22Rv1 (cell line): ENCODE measurements at regions not wholly inside any gene's neighbourhood (a gene's known extent, or its start where the extent isn't known, plus 50 kb on each side); places are given as distances from the start of the nearest gene placed in this dataset.

Experiments
- H3K27ac ChIP-seq: fragments of 450-650 bp; 2 replicates; pipeline ENCODE4 v1.5.1; 2017
- ZFX ChIP-seq: fragments of 450-650 bp; IDR thresholded peaks from 2 replicates; pipeline ENCODE4 v1.6.1; 2017; ENCODE audit warnings: antibody characterized with exemption, borderline replicate concordance
- TF ChIP-seq, protein P1 (sequence below): fragments of 450-650 bp; IDR thresholded peaks from 2 replicates; pipeline ENCODE4 v1.5.1; 2017; ENCODE audit warnings: mild to moderate bottlenecking

DNA sequence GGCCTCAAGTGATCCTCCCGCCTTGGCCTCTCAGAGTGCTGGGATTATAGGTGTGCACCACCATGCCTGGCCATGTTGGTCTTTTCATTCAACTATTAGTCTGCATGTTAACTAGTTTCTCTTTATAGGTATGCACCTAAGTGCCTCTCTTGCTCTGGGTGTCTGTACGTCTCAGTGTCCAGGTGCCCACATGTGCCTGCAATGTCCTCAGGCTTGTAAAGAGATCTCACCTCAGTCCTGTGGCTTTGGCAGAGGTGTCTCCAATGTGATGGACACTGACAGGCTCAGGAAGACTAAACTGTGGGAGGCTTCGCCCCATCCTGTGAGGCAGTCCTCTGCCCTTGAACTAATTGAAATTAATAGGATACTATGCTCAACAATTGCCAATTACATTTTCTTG lies 526.3 kb downstream of the PTPRU start:
- H3K27ac ChIP-seq: no peak overlapping the region
- no peak for TF ChIP-seq ZFX
- TF ChIP-seq, protein P1, sequence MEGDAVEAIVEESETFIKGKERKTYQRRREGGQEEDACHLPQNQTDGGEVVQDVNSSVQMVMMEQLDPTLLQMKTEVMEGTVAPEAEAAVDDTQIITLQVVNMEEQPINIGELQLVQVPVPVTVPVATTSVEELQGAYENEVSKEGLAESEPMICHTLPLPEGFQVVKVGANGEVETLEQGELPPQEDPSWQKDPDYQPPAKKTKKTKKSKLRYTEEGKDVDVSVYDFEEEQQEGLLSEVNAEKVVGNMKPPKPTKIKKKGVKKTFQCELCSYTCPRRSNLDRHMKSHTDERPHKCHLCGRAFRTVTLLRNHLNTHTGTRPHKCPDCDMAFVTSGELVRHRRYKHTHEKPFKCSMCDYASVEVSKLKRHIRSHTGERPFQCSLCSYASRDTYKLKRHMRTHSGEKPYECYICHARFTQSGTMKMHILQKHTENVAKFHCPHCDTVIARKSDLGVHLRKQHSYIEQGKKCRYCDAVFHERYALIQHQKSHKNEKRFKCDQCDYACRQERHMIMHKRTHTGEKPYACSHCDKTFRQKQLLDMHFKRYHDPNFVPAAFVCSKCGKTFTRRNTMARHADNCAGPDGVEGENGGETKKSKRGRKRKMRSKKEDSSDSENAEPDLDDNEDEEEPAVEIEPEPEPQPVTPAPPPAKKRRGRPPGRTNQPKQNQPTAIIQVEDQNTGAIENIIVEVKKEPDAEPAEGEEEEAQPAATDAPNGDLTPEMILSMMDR: no peak

DNA sequence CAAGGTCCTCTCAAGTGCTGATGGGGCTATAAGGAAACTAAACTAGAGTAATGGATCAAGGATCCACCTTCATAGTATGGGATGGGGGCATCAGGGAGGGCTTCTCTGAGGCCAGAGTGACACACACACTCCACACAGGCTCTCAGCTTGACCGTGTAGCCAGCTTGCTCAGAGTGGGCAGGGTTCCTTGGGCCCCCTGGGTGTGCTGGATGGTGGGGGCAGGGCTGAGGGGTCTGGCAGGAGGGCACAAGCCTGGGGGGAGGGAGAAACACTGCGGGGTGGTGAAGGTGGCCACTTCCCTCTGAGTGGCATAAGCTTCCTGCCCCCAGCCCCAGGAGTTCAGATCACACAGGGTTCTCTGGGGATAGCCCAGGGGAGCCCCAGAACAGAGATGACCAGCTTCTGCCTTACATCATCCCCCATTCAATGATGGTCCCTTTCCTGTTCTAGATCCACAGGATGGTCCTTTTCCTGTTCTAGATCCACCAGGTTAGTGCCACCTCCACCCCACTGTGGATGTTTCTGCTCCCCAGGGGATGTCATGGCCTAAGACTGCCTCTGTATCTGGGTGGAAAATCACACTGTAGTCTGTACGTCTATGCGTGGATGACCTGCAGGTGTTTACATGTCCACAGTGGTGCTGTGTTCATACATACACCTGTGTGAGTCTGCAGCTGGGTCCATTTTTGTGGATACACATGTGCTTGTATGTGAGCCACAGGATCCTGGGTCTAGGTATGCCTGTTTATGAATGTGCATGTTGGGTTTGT lies 525.0 kb downstream of the PTPRU start:
- TF ChIP-seq, protein P1: no peak
- no peak overlapping the region for H3K27ac ChIP-seq

DNA sequence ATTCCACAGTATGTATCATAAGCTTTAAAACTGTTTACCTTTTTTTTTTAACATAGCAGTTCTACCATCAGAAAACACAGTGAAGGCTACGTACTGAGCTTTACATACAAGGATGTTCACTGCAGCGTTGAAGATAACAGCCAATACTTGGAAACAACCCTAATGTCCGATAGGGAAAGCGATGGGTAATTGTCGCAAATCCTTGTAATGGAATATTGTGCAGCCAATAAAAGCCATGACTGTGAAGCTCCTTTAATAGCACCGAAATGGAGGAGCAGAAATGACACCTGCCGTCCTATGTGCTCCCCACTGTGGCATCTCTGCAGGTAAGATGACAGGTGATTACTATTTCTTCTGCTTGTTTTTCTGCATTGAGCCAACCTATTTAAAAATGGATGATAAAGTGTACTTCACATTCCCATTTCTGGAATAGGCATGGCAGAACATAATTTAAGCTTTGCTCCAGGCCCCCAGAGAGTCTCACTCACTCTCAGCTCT lies 523.8 kb downstream of the PTPRU start:
- TF ChIP-seq, protein P1: no peak
- no peak for TF ChIP-seq ZFX
- no peak overlapping the region for H3K27ac ChIP-seq

DNA sequence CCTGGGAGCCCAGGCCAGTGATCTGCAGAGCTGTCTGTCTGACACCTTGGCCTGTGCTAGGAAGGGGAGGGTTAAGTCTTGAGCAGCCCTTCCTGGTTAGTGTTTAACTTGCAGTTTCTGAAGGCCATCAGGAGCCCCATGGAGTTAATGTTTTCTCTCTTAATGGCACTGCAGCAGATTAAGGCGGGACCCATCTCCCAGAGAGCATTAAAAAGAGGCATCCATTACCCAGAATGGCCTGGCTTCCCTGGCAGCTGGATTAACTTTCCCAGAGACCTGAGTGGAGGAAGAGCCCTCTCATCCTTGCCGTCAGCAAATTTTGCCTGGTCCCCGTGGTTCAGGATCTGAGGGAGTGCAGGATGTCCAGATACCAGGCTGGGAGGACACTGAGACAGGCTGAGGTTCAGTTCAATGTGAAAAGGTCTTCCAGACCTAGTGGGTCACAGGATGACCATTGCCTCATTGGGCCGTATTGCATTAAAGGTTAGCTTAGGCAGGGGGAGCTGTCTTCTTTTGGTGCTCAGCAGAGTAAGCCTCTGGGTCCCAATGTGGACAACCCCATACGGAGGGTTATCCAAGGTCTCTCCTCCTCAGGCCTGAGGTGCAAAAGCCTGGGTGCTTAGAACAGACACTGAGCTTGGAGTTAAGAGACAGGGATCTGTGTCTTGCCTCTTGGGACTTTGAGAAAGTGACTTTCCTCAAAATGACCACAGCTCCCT lies 522.6 kb downstream of the PTPRU start:
- TF ChIP-seq ZFX: no peak
- TF ChIP-seq, protein P1: no peak
- H3K27ac ChIP-seq: no peak overlapping the region

DNA sequence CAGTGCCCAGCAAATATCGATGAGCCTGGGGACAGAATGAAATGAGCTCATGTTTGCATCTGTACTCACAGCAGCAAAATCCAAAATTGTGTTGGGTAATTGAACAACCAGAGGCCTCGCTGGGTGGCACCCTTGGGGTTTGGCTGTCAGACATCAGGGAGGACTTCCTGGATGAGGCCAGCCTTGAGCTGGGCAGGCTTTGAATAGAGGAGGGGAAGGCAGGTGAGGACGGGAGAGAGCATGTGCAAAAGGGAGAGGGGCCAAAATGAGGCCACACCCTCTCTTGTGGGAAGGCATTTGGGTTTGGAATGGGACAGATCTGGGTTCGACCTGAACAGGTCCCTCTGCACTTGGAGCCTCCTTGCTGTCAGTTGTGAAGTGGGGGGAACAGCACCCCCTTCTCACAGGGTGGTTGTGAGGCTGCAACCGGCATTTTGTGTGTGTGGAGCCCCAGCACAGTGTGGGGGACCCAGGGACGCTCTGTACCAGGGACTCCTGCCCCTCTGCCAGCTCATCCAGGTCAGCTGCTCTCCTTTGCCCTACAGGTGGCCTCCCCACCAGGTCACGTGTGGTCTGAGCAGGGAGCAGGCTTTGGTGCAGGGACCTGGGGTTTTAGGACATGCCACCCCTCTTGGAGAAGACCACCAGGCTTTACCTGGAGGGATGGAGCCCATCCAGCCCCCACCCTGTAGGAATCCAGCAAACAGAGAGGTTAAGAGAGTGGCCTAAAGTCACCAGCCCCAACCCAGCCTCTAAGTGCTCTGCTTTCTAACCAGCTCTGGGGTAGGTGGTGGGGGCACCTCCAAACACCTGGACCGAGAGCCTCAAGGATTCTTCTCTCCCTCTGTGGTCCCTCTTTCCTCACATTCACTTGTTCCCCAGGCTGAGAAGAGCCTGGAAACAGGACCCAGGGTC lies 521.8 kb downstream of the PTPRU start:
- TF ChIP-seq ZFX: no peak
- TF ChIP-seq, protein P1: no peak
- H3K27ac ChIP-seq: no peak overlapping the region

DNA sequence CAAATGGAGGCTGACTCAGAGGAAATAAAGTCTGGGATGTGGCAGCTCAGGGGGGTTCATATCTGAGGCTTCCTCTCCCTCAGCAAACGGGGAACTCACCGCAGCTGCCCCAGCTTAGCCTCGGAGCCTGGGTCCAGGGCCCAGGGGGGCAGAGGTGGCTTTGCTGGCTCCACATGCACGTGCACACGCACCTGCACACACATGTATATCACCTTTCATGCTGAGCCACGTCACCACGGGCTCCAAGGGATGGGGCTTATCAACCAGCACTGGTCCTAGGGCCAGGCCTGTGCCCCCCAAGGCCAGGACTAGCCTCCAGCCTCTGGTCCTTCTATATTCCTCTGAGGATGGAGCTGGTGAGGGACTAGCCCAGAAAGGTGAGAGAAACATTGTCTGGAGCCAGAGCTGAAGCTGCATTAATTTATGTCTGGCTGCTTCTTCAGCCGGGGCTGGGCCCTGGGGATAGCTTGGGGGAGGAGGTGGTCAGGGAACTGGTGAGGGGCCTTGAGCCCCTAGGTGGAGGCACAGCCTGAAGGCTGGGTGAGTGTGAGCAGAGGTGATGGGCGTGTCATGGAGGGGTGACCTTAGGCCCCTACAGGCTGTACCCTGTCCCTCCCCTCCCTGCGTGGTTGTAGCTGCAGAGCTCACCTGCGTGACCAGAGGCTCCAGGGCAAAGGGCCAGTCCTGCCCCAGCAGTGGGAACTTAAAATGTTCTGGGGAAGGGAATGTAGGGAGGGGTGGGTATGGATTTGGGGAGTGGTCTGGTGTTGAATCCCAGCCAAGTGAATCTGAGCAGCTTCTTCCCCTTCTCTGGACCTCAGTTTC lies 520.8 kb downstream of the PTPRU start:
- TF ChIP-seq ZFX: no peak
- TF ChIP-seq, protein P1: no peak

More for the DNA sequence above, 520.8 kb downstream of the PTPRU start:
- no peak overlapping the region for H3K27ac ChIP-seq
